Activated CD4-positive, alpha-beta T cell treated with anti-CD3 and anti-CD28 coated beads, Interleukin-2, amount 50 U/mL, for 48 hours (primary cell): ENCODE measurements at regions not wholly inside any gene's neighbourhood (a gene's known extent, or its start where the extent isn't known, plus 50 kb on each side); places are given as distances from the start of the nearest gene placed in this dataset.
"Not testable (repeated sequence)": the region's sequence is repeated elsewhere in the genome, so short reads cannot be mapped to it uniquely, and the experiment has no call there.

Source experiments
- DNase-seq, 2 experiments: peaks; one replicate each; pipeline ENCODE4 v3.0.0-alpha.2; 2020

- DNase-seq, result no peak
These were observed 90.3 kb downstream of the RTP5 start for GRCh38 chr2:241959751-241960269.

GRCh38 chr2:241961454-241961853 is 91.9 kb downstream of the RTP5 start:
- DNase-seq, result no peak

GRCh38 chr2:241964133-241964532 is 94.6 kb downstream of the RTP5 start:
- DNase-seq, result no peak

- DNase-seq, result peak; percentile 74 to 83
These were observed 96.4 kb downstream of the RTP5 start for GRCh38 chr2:241965931-241966412.

GRCh38 chr2:241966647-241967466 is 97.3 kb downstream of the RTP5 start:
- DNase-seq, result peak in 1 of 2 experiments; percentile 15

GRCh38 chr2:241967467-241968144 is 98.1 kb downstream of the RTP5 start:
- DNase-seq, result no peak

- no peak for DNase-seq
These were observed 98.9 kb downstream of the RTP5 start for GRCh38 chr2:241968417-241968816.

- DNase-seq, result not testable (repeated sequence)
These were observed 99.7 kb downstream of the RTP5 start for GRCh38 chr2:241969182-241969581.

GRCh38 chr2:241970716-241971115 is 101.2 kb downstream of the RTP5 start:
- DNase-seq, result no peak

GRCh38 chr2:241974096-241974495 is 104.6 kb downstream of the RTP5 start:
- no peak for DNase-seq

GRCh38 chr2:241974851-241975592 is 105.5 kb downstream of the RTP5 start:
- DNase-seq, result no peak

- DNase-seq, result no peak
These were observed 106.2 kb downstream of the RTP5 start for GRCh38 chr2:241975593-241976284.

- no peak for DNase-seq
These were observed 106.8 kb downstream of the RTP5 start for GRCh38 chr2:241976296-241976695.

GRCh38 chr2:241977557-241978300 is 108.2 kb downstream of the RTP5 start:
- DNase-seq, result no peak

GRCh38 chr2:241978670-241979069 is 109.1 kb downstream of the RTP5 start:
- no peak for DNase-seq

GRCh38 chr2:241980193-241980592 is 110.7 kb downstream of the RTP5 start:
- no peak for DNase-seq

GRCh38 chr2:241981076-241981700 is 111.7 kb downstream of the RTP5 start:
- no peak for DNase-seq

GRCh38 chr2:241982706-241983570 is 113.4 kb downstream of the RTP5 start:
- DNase-seq, result no peak

- no peak for DNase-seq
These were observed 114.2 kb downstream of the RTP5 start for GRCh38 chr2:241983571-241984270.

- no peak for DNase-seq
These were observed 114.7 kb downstream of the RTP5 start for GRCh38 chr2:241984271-241984655.
